ENCODE measurements at regions not wholly inside any gene's neighbourhood (a gene's known extent, or its start where the extent isn't known, plus 50 kb on each side); places are given as distances from the start of the nearest gene placed in this dataset.
"Not testable (repeated sequence)": the region's sequence is repeated elsewhere in the genome, so short reads cannot be mapped to it uniquely, and the experiment has no call there.

- DNase-seq: no peak
Observed at GRCh38 chr2:239801404-239802184, 223.5 kb downstream of the NDUFA10 start.

GRCh38 chr2:239800785-239801386, 224.3 kb downstream of the NDUFA10 start:
- no peak for DNase-seq

GRCh38 chr2:239797316-239797715, 227.8 kb downstream of the NDUFA10 start:
- DNase-seq: no peak

GRCh38 chr2:239795761-239796160, 229.4 kb downstream of the NDUFA10 start:
- not testable (repeated sequence) for DNase-seq

DNA sequence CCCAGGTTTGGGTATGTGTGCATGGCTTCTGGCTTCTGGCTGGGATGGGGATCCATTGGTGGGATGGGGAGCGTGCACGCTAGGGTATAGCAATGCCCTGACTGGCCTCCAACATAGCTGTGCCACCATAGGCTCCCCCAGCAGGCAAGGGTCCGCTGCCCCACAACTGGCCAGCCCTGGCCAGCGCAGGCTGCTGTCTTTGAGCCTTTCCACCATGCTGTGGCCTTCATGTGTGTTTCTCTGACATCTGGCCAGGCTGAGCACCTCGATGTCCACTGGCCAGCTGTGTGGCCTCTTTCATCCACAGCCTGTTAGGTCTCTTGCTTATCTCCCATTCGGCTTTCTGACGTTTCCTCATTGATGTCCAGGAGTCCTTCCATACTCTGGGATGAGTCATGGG, 231.3 kb downstream of the NDUFA10 start:
- no peak for DNase-seq

DNA sequence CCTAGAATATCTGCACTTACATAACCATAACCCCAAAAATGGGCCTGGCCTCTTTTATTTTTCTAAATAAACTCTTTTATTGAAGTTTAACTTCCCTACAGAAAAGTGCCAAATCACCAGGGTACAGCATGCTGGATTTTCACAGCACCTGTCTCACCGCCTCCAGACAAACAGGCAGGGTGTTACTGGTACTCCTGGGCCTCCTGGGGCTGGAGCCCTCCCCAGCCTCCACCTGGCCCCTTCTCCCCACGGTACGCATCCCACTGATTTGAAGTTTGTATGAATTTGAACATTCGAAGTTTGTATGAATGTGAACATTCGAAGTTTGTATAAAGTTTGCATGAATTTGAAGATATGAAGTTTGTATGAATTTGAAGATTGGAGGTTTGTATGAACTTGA, 232.1 kb downstream of the NDUFA10 start:
- no peak for DNase-seq

- no peak for DNase-seq
Observed at GRCh38 chr2:239792405-239793084, 232.6 kb downstream of the NDUFA10 start.

GRCh38 chr2:239791526-239792404, 233.4 kb downstream of the NDUFA10 start:
- no peak for DNase-seq

GRCh38 chr2:239790721-239791120, 234.4 kb downstream of the NDUFA10 start:
- DNase-seq: no peak

DNA sequence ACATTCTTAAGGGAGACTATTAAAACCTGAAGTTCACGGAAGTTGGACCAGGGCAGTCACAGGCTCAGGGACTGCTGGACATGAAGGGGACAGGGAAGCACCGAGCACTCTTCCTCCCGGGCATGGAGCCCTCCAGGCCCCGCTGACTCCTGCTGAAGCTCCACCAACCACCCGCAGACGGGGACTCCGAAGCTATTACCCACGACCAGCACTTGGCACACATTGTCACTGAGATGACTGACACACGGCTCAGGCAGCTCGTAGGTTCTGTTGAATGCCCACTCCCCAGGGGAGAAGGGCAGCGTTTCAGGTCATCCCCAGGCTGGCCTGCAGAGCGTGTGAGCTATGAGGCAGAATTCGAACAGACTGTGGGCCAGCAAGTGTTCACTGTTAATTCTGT, 234.8 kb downstream of the NDUFA10 start:
- DNase-seq: no peak

DNA sequence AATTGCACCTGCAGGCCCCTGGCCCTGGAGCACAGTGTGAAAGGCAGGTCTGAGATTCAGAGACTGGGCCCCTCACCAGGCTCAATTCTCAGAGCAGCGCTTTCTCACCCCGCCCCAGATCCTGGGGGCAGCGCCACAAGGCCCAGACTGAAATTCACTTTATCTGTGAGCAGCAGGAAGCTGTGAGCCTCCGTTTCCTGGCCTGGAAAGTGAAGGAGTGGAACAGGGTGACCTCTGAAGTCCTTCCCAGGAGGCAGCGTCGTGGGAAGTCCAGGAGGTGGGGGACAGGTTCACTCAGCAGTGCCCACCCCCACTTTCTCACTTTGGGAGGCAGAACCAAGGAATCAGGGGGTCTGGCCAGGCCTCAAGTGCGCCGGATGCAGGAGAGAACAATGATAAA, 235.4 kb downstream of the NDUFA10 start:
- DNase-seq: no peak

DNA sequence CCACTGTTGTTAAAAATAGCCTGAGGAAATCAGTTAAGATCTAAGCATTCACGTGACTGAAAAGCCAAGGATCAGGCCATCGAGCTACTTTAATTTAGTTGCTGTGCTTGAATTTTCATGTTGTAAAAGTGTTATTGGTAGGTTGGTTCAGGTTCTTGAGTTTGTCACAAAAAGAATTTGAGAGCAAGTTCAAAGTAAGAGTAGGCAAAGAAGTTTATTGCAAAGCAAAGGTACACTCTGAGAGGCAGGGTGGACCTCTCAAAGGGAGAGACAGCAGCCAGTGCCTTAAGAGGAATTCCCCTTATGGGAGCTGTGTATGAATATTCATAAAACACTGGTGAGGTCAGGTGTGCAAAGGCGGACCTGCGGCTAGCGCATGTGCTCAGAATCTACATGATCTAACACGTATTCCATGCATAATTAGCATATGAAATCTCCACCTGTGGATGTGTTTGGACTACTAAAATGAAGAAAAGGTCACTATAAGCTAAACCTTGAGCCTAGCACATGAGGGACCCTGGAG, 236.5 kb downstream of the NDUFA10 start:
- no peak for DNase-seq

GRCh38 chr2:239787538-239788050, 237.5 kb downstream of the NDUFA10 start:
- no peak for DNase-seq

DNA sequence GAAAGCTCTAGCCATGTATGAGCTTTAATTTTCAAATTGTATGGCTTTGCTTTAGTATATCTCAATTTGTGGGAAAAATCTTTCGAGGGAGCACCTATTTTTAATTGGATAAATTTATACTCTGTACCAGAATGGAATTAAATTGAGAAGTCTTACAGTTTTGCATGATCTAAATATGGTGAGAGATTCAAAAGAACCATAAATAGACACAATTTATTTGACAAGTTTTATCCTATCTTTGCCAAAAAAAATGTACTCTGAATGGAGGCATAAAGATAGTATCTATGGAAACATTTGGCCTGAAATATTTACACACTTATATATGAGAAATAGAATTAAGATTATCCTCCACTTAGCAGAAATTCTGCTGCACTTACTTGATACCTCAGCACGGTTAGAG, 238.4 kb downstream of the NDUFA10 start:
- DNase-seq: no peak

DNA sequence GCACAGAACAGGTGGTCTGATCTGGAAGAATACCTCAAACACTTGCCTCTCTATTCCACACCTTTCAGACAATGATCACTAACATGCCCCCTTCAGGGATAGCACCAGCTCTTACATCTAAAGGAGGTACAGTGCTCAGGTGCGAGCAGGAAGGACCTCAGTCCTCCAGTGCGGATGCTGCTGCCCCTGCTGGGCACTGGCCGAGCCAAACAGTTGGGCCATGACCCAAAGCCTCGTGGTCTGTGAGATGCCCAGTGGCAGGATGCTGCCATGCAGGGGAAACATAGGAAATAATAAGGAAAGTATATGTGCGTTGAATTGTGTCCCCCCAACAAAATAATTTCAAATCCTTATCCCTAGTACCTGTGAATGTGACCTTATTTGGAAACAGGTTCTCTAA, 243.7 kb downstream of the NDUFA10 start:
- DNase-seq: no peak

DNA sequence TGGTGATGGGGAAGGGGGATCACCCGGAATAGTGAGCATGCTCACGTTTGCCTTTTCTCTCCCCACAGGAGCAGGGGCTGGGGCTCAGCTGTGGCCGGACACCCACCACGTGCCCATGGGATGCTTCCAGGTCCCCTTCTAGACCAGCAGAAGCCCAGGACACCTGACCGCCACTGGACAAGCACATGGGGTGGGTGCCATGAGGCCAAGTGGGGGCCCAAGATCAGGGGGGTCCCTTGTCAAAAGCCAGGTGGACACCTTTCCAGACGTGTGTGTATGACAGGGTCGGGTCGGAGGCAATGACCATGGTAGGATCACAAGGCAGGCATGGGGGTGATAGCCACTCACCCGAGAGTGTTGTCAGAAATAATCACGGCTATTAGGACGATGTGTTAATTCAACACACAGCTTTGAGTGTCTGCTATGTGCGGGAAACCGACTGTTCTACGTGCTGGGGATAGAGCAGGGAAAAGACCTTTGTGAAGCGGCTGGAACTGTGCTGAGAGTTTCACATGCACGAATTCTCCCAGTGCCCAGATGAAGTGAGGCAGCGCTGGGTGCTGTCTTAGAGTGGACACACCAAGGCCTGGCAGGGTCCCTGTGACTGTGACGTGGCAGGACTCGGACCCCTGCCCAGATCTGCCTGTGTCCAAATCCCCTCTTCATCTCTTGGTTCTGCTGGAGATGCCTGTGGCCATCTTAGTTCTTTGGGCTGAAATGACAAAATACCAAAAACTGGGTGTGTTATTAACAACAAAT, 244.7 kb downstream of the NDUFA10 start:
- DNase-seq: no peak

DNA sequence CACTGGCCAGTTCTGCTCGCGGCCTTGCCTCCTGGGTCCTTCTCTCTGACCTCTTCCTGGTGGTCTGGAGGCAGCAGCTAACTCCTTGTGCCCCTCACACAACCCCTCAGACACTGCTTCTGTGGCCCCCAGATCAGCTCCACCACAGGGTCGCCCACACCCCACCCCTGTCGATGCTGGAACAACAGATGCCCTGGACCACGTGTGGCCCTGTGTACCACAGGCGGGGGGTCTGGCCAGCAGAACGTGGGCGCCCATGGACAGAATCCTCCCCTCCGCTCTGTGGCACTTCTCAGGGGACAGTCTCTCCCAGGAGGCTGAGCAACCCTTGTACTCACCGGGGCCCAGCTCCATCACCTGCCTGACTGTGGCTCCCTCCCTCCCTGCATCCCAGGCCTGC, 245.6 kb downstream of the NDUFA10 start:
- DNase-seq: no peak

DNA sequence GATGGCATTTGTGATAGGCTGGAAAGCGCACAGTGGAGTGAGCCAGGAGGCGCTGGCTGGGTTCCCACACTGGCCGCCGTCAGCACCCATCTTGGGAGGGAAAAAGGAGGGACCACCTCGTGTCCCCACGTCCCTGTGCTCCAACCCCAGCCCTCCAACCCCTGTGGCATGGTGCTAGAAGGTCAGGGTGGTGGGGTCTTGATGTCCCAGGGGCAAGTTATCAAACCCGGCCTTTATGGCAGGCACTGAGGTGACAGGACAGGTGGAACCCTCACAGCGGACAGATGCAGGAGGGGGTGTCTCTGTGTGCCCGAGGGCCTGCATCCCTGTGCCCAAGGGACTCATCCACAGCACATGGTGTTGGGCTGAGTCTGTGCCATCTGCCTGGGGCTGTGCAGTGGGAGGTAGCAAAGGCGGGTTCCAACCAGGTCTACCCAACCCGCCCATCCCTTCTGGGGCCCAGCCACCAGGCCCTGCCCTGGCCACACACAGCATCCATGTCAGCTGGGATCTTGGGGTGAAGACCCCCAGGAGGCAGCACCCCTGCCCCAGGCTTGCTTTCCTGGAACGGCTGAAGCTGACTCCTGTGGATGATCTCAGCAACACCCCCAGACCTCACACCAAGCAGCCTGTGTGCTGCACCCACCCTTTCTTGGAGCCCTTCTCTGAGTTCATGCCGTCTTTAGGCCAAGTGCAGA, 246.1 kb downstream of the NDUFA10 start:
- DNase-seq: no peak

DNA sequence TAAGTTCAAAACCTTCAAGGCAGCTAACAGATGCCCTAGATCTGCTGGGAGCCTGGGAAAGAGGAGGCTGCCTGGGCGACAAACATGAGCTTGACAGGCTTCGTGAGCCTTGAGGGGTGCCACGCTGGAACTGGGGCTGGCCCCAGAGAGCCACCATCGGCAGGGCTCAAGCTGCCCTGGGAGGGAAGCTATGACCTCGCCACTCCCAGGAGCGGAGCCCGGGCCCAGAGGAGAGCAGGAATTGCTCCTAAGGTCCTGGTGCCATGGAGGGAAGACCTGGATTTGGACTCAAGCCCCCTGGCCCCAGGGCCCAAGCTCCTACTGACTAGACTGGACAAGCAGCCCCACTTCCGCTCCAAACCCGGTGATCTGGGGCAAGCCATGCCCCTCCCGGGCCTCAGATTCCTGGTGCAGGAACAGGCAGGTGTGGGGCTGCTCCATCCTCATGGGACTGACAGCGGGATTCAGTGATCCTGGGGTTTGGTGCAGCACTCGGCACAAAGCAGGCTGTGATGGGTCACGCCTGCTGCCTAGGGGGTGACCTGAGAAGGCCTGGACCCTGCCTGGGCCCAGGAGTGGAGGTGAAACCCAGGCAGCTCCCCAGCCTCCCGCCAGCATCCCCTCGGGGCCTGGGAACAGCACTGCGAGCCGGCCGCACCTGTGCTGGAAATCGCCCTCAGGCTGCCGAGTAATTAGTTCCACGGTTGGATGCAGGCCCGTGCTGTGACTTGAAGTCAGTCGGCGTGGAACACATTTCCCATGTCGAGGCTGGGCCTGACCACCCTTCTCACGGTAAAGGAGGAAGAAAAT, 246.9 kb downstream of the NDUFA10 start:
- no peak for DNase-seq

- no peak for DNase-seq
Observed at GRCh38 chr2:239777219-239777618, 247.9 kb downstream of the NDUFA10 start.
